CD8-positive, alpha-beta memory T cell (primary cell): ENCODE measurements at regions not wholly inside any gene's neighbourhood (a gene's known extent, or its start where the extent isn't known, plus 50 kb on each side); places are given as distances from the start of the nearest gene placed in this dataset.

Source experiments
- CTCF ChIA-PET: fragments of 350-600 bp; sonication (Branson Sonifier 250); formaldehyde crosslinking; loops from one replicate; lab custom pipeline; 2021; ENCODE audit warnings: antibody characterized with exemption; lab: Charles Lee
- POLR2A ChIA-PET: fragments of 350-600 bp; sonication (Branson Sonifier 250); formaldehyde crosslinking; loops from one replicate; lab custom pipeline; 2021; ENCODE audit warnings: antibody characterized with exemption; lab: Charles Lee
- DNase-seq, 5 donors: peaks; one replicate each; pipeline versions ENCODE4 v3.0.0 to v3.0.0-alpha.2; 2020 to 2022; ENCODE audit warnings: mixed read lengths in 1 of 5
- H3K27ac ChIP-seq: one replicate; pipeline ENCODE4 v1.7.0; 2013; ENCODE audit warnings: low read depth, mild to moderate bottlenecking, low read length, moderate library complexity
- H3K27me3 ChIP-seq: 2 replicates; pipeline ENCODE4 v1.7.0; 2013; ENCODE audit warnings: low read length, mild to moderate bottlenecking; ENCODE audit not compliant: insufficient read depth, poor library complexity, severe bottlenecking
- H3K36me3 ChIP-seq: 2 replicates; pipeline ENCODE4 v1.7.0; 2013; ENCODE audit warnings: mild to moderate bottlenecking, low read length, moderate library complexity; ENCODE audit not compliant: insufficient read depth
- H3K4me1 ChIP-seq: 2 replicates; pipeline ENCODE4 v1.7.0; 2013; ENCODE audit warnings: mild to moderate bottlenecking, low read length, moderate library complexity; ENCODE audit not compliant: insufficient read depth
- H3K4me3 ChIP-seq: 2 replicates; pipeline ENCODE4 v1.7.0; 2013; ENCODE audit warnings: mild to moderate bottlenecking, low read length
- H3K9me3 ChIP-seq: 2 replicates; pipeline ENCODE4 v1.7.0; 2013; ENCODE audit warnings: mild to moderate bottlenecking, low read length
- H3K27ac Mint-ChIP-seq, 8 donors: one replicate each; pipeline ENCODE4 v1.8.0; 2020 to 2021; ENCODE audit warnings: mixed read lengths in 8 of 8, mild to moderate bottlenecking in 6 of 8, inconsistent platforms in 3 of 8, moderate library complexity in 3 of 8
- H3K27me3 Mint-ChIP-seq, 2 donors: one replicate each; pipeline ENCODE4 v1.8.0; 2020 to 2021; ENCODE audit warnings: mixed read lengths in 2 of 2, mild to moderate bottlenecking in 1 of 2, moderate library complexity in 1 of 2
- H3K36me3 Mint-ChIP-seq, 3 donors: one replicate each; pipeline ENCODE4 v1.8.0; 2020 to 2021; ENCODE audit warnings: mixed read lengths in 3 of 3, inconsistent platforms in 1 of 3, mild to moderate bottlenecking in 1 of 3
- H3K4me1 Mint-ChIP-seq, 3 donors: one replicate each; pipeline ENCODE4 v1.8.0; 2020 to 2021; ENCODE audit warnings: mixed read lengths in 3 of 3, inconsistent platforms in 1 of 3, mild to moderate bottlenecking in 1 of 3
- H3K4me3 Mint-ChIP-seq, 7 donors: one replicate each; pipeline ENCODE4 v1.8.0; 2020 to 2021; ENCODE audit warnings: mixed read lengths in 7 of 7, mild to moderate bottlenecking in 6 of 7, moderate library complexity in 4 of 7, inconsistent platforms in 2 of 7
- H3K9me3 Mint-ChIP-seq, 5 donors: one replicate each; pipeline ENCODE4 v1.8.0; 2020 to 2022; ENCODE audit warnings: mixed read lengths in 5 of 5, mild to moderate bottlenecking in 3 of 5, moderate library complexity in 2 of 5, inconsistent platforms in 1 of 5

GRCh38 chr5:29889051-29889450, 1304.4 kb upstream of the CDH6 start:
- H3K27ac ChIP-seq: no peak overlapping the region
- Mint-ChIP-seq H3K36me3 (no peaks in the 10 kb centered on the region), H3K4me3 (no peak overlapping the region), H3K27me3 (no peaks in the 10 kb centered on the region), H3K27ac (no peak overlapping the region), H3K9me3 (peaks cover 2 to 26% (median 5%) of the 10 kb centered on the region in 5 donors), H3K4me1 (no peaks in the 10 kb centered on the region)
- H3K4me3 ChIP-seq: no peak overlapping the region
- H3K9me3 ChIP-seq: no peaks in the 10 kb centered on the region
- ChIA-PET CTCF (no interaction called here), POLR2A (no interaction called here)
- no peaks in the 10 kb centered on the region for H3K4me1 ChIP-seq
- H3K27me3 ChIP-seq: no peaks in the 10 kb centered on the region
- DNase-seq: no peak
- no peaks in the 10 kb centered on the region for H3K36me3 ChIP-seq

GRCh38 chr5:29885595-29885994, 1307.9 kb upstream of the CDH6 start:
- Histone ChIP-seq H3K27me3 (no peaks in the 10 kb centered on the region), H3K9me3 (no peaks in the 10 kb centered on the region), H3K27ac (no peak overlapping the region), H3K4me1 (no peaks in the 10 kb centered on the region), H3K4me3 (no peak overlapping the region), H3K36me3 (no peaks in the 10 kb centered on the region)
- CTCF ChIA-PET: no interaction called here
- Mint-ChIP-seq H3K27me3 (no peaks in the 10 kb centered on the region), H3K4me1 (no peaks in the 10 kb centered on the region), H3K27ac (no peak overlapping the region), H3K4me3 (no peak overlapping the region), H3K36me3 (no peaks in the 10 kb centered on the region), H3K9me3 (peaks cover 3 to 31% (median 9%) of the 10 kb centered on the region in 5 donors)
- POLR2A ChIA-PET: no interaction called here
- DNase-seq: no peak

- Mint-ChIP-seq H3K4me3 (no peak overlapping the region), H3K9me3 (peaks cover 6 to 34% (median 12%) of the 10 kb centered on the region in 5 donors), H3K4me1 (no peaks in the 10 kb centered on the region), H3K36me3 (no peaks in the 10 kb centered on the region), H3K27ac (no peak overlapping the region), H3K27me3 (no peaks in the 10 kb centered on the region)
- Histone ChIP-seq H3K4me1 (no peaks in the 10 kb centered on the region), H3K4me3 (no peak overlapping the region), H3K9me3 (no peaks in the 10 kb centered on the region), H3K36me3 (no peaks in the 10 kb centered on the region), H3K27me3 (no peaks in the 10 kb centered on the region), H3K27ac (no peak overlapping the region)
- POLR2A ChIA-PET: no interaction called here
- CTCF ChIA-PET: no interaction called here
- DNase-seq: no peak
These were observed 1311.5 kb upstream of the CDH6 start for GRCh38 chr5:29882036-29882435.

- Mint-ChIP-seq H3K9me3 (peaks cover 3 to 36% (median 12%) of the 10 kb centered on the region in 5 donors), H3K36me3 (no peaks in the 10 kb centered on the region), H3K4me1 (no peaks in the 10 kb centered on the region), H3K27me3 (no peaks in the 10 kb centered on the region), H3K4me3 (no peak overlapping the region), H3K27ac (no peak overlapping the region)
- CTCF ChIA-PET: no interaction called here
- Histone ChIP-seq H3K36me3 (no peaks in the 10 kb centered on the region), H3K4me1 (no peaks in the 10 kb centered on the region), H3K27ac (no peak overlapping the region), H3K4me3 (no peak overlapping the region), H3K9me3 (no peaks in the 10 kb centered on the region), H3K27me3 (no peaks in the 10 kb centered on the region)
- no peak for DNase-seq
- POLR2A ChIA-PET: no interaction called here
These were observed 1314.1 kb upstream of the CDH6 start for GRCh38 chr5:29879401-29879800.

GRCh38 chr5:29878599-29878998, 1314.9 kb upstream of the CDH6 start:
- no peak overlapping the region for H3K4me3 Mint-ChIP-seq
- CTCF ChIA-PET: no interaction called here
- no peak for DNase-seq
- Histone ChIP-seq H3K9me3 (no peaks in the 10 kb centered on the region), H3K27ac (no peak overlapping the region), H3K4me3 (no peak overlapping the region), H3K27me3 (no peaks in the 10 kb centered on the region), H3K36me3 (no peaks in the 10 kb centered on the region), H3K4me1 (no peaks in the 10 kb centered on the region)
- no peaks in the 10 kb centered on the region for H3K27me3 Mint-ChIP-seq
- POLR2A ChIA-PET: no interaction called here
- H3K36me3 Mint-ChIP-seq: no peaks in the 10 kb centered on the region
- no peak overlapping the region for H3K27ac Mint-ChIP-seq
- H3K9me3 Mint-ChIP-seq: peaks cover 3 to 33% (median 9%) of the 10 kb centered on the region in 5 donors
- H3K4me1 Mint-ChIP-seq: no peaks in the 10 kb centered on the region

GRCh38 chr5:29867155-29867554, 1326.3 kb upstream of the CDH6 start:
- Mint-ChIP-seq H3K27ac (no peak overlapping the region), H3K9me3 (peaks cover 3 to 31% (median 12%) of the 10 kb centered on the region in 5 donors), H3K36me3 (no peaks in the 10 kb centered on the region), H3K27me3 (no peaks in the 10 kb centered on the region), H3K4me3 (no peak overlapping the region), H3K4me1 (no peaks in the 10 kb centered on the region)
- POLR2A ChIA-PET: no interaction called here
- CTCF ChIA-PET: no interaction called here
- Histone ChIP-seq H3K27ac (no peak overlapping the region), H3K4me3 (no peak overlapping the region), H3K27me3 (no peaks in the 10 kb centered on the region), H3K9me3 (no peaks in the 10 kb centered on the region), H3K4me1 (no peaks in the 10 kb centered on the region), H3K36me3 (no peaks in the 10 kb centered on the region)
- DNase-seq: no peak

GRCh38 chr5:29853711-29854220, 1339.7 kb upstream of the CDH6 start:
- no peak overlapping the region for H3K27ac Mint-ChIP-seq

GRCh38 chr5:29852329-29852728, 1341.2 kb upstream of the CDH6 start:
- Histone ChIP-seq H3K4me1 (no peaks in the 10 kb centered on the region), H3K36me3 (no peaks in the 10 kb centered on the region), H3K9me3 (no peaks in the 10 kb centered on the region), H3K27ac (no peak overlapping the region), H3K27me3 (no peaks in the 10 kb centered on the region), H3K4me3 (no peak overlapping the region)
- Mint-ChIP-seq H3K27me3 (no peaks in the 10 kb centered on the region), H3K9me3 (peaks cover 2 to 42% (median 22%) of the 10 kb centered on the region in 5 donors), H3K27ac (no peak overlapping the region), H3K4me1 (no peaks in the 10 kb centered on the region), H3K4me3 (no peak overlapping the region), H3K36me3 (no peaks in the 10 kb centered on the region)
- CTCF ChIA-PET: no interaction called here
- DNase-seq: no peak
- POLR2A ChIA-PET: no interaction called here

More at GRCh38 chr5:29853711-29854220, 1339.7 kb upstream of the CDH6 start:
- no peaks in the 10 kb centered on the region for H3K9me3 ChIP-seq
- no peaks in the 10 kb centered on the region for H3K4me1 Mint-ChIP-seq
- H3K27me3 ChIP-seq: no peaks in the 10 kb centered on the region
- ChIA-PET POLR2A (no interaction called here), CTCF (no interaction called here)
- H3K4me3 ChIP-seq: no peak overlapping the region
- H3K4me3 Mint-ChIP-seq: no peak overlapping the region
- H3K36me3 ChIP-seq: no peaks in the 10 kb centered on the region
- no peaks in the 10 kb centered on the region for H3K27me3 Mint-ChIP-seq
- no peaks in the 10 kb centered on the region for H3K4me1 ChIP-seq
- H3K27ac ChIP-seq: no peak overlapping the region
- no peaks in the 10 kb centered on the region for H3K36me3 Mint-ChIP-seq
- H3K9me3 Mint-ChIP-seq: peaks cover 2 to 30% (median 23%) of the 10 kb centered on the region in 5 donors
- no peak for DNase-seq

GRCh38 chr5:29845206-29845605, 1348.3 kb upstream of the CDH6 start:
- Mint-ChIP-seq H3K9me3 (peaks cover 3 to 16% (median 8%) of the 10 kb centered on the region in 5 donors), H3K36me3 (no peaks in the 10 kb centered on the region), H3K4me3 (no peak overlapping the region), H3K4me1 (no peaks in the 10 kb centered on the region), H3K27me3 (no peaks in the 10 kb centered on the region), H3K27ac (no peak overlapping the region)
- CTCF ChIA-PET: no interaction called here
- no peak for DNase-seq
- no peak overlapping the region for H3K4me3 ChIP-seq
- H3K27ac ChIP-seq: no peak overlapping the region
- no peaks in the 10 kb centered on the region for H3K9me3 ChIP-seq
- H3K36me3 ChIP-seq: no peaks in the 10 kb centered on the region
- POLR2A ChIA-PET: no interaction called here
- no peaks in the 10 kb centered on the region for H3K27me3 ChIP-seq
- no peaks in the 10 kb centered on the region for H3K4me1 ChIP-seq
